ENCODE measurements at regions not wholly inside any gene's neighbourhood (a gene's known extent, or its start where the extent isn't known, plus 50 kb on each side); places are given as distances from the start of the nearest gene placed in this dataset.

DNA sequence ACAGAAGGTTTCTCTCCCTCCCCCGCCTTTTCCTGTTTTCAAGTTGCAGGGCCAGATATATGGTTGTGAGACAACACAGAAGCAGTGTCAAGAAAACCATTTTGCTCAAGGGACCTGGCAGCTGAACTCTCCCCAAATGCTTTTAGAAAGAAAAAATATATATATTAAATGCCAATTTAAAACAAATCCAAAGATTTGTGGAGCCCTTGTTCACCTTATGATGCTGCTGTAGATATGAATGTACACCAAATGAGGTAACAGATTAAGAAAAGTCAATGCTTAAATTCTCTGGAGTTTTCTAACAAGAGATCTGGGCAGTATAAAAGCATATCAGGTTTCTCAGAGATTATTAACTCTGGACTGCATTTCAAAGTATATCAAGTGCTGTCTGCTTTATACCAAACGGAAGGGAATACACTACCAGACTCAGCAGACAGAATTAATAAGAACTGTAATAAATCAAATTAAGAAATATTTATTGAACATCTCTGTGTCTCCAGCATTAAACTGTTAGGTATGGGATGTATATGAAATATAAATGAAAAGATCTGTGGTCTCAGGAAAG lies 357.5 kb downstream of the HDGFL1 start:
- peaks cover 6% of the 10 kb centered on the region for H3K4me1 Mint-ChIP-seq (ENCODE audit: low read depth)
- no peaks in the 10 kb centered on the region for H3K9me3 Mint-ChIP-seq (ENCODE audit: low read depth)
- H3K27ac Mint-ChIP-seq = no peak overlapping the region
- H3K27me3 Mint-ChIP-seq = no peaks in the 10 kb centered on the region
- no peak for DNase-seq (ENCODE audit: low spot score, unreplicated experiment)
- H3K4me3 Mint-ChIP-seq (ENCODE audit: low read depth) = no peak overlapping the region
- TF ChIP-seq, protein P1, sequence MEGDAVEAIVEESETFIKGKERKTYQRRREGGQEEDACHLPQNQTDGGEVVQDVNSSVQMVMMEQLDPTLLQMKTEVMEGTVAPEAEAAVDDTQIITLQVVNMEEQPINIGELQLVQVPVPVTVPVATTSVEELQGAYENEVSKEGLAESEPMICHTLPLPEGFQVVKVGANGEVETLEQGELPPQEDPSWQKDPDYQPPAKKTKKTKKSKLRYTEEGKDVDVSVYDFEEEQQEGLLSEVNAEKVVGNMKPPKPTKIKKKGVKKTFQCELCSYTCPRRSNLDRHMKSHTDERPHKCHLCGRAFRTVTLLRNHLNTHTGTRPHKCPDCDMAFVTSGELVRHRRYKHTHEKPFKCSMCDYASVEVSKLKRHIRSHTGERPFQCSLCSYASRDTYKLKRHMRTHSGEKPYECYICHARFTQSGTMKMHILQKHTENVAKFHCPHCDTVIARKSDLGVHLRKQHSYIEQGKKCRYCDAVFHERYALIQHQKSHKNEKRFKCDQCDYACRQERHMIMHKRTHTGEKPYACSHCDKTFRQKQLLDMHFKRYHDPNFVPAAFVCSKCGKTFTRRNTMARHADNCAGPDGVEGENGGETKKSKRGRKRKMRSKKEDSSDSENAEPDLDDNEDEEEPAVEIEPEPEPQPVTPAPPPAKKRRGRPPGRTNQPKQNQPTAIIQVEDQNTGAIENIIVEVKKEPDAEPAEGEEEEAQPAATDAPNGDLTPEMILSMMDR (IDR thresholded peaks at IDR 0.05; ENCODE audit: unreplicated experiment) = no peak
- H3K36me3 Mint-ChIP-seq (ENCODE audit: insufficient read depth) = no peaks in the 10 kb centered on the region

DNA sequence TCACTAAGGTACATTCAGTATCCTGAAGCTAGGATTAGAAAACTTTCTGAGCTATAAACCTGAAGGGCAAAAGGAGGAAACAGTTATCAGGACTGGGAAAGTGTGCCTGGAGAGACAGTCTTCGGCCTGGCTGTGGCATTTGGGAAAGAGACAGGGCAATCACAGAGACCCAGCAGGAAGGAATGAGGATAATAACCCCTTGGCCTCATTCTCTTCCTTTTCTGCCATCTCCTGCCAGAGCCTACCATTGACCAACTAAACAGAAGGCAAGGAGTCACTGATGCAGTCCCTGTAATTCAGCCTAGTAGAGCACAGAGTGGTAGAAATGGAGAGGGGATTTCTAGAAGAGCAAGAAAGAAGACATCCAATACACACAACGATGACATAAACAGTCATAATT lies 359.4 kb downstream of the HDGFL1 start:
- no peak for DNase-seq (ENCODE audit: low spot score, unreplicated experiment)
- H3K27me3 Mint-ChIP-seq = no peaks in the 10 kb centered on the region
- H3K9me3 Mint-ChIP-seq (ENCODE audit: low read depth) = no peaks in the 10 kb centered on the region
- TF ChIP-seq, protein P1 (IDR thresholded peaks at IDR 0.05; ENCODE audit: unreplicated experiment) = no peak
- no peak overlapping the region for H3K4me3 Mint-ChIP-seq (ENCODE audit: low read depth)
- H3K4me1 Mint-ChIP-seq (ENCODE audit: low read depth) = peaks cover 6% of the 10 kb centered on the region
- H3K36me3 Mint-ChIP-seq (ENCODE audit: insufficient read depth) = no peaks in the 10 kb centered on the region
- no peak overlapping the region for H3K27ac Mint-ChIP-seq

DNA sequence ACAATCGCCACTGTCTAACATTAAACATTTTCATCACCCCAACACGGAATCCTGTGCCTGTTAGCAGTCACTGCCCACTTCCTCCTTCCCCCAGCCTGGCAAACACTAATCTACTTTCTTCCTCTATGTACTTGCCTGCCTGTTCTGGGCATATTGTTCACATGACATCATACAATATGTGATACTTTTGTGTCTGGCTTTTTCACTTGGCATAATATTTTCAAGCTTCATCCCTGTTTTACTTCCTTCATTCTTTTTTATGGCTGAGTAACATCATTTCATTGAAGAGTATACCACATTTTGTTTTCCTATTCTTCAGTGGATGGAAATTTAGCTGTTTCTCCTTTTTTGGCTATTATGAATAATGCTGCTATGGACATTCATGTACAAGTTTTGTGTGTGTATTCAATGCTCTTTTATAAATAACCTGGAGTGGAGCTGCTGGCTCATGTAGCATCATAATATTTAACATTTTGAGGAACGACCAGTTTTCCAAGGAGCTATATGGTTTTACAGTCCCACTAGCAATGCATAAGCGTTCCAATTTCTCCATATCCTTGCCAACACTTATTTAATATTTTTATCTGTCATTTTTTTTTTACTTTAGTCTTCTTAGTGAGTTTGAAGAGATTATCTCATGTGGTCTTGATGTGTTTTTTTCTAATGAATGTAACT lies 360.1 kb downstream of the HDGFL1 start:
- Mint-ChIP-seq H3K4me1 (ENCODE audit: low read depth) (peaks cover 6% of the 10 kb centered on the region), H3K4me3 (ENCODE audit: low read depth) (no peak overlapping the region), H3K27ac (no peak overlapping the region)

DNA sequence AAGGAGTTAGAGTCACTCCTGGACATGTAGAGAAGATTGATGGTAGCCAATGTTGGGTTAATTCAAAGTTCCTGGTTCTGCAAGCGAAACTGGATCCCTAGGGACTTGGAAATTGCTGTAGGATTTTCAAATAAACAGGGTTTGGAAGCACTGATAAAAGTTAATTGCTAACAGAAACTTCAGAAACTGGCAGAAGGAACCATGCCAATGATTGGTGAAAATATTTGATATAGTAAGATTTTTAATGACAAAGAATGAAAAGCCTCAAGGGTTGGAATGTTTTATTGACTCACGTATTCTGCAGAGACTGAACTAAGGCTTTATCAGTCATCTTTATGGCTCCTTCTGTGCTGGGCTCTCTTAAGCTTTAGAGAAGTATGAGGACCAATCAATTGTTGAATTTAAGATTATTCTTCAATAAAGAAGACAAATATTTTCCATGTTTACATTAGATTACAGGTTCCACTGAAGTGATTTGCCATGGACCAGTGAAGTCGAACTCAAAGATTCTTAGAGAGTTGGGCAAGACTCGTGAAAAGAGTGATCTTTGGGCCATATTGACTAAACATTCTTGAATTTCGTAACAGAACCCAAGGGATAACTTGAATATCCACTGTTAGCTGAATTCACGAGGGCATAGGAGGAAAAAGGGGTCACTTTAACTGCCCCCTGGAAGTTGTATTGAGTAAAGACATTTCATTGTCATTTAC lies 371.4 kb downstream of the HDGFL1 start:
- TF ChIP-seq, protein P1 (IDR thresholded peaks at IDR 0.05; ENCODE audit: unreplicated experiment) = no peak
- H3K4me3 Mint-ChIP-seq (ENCODE audit: low read depth) = no peak overlapping the region
- peaks cover 1% of the 10 kb centered on the region for H3K36me3 Mint-ChIP-seq (ENCODE audit: insufficient read depth)
- H3K4me1 Mint-ChIP-seq (ENCODE audit: low read depth) = peaks cover 10% of the 10 kb centered on the region
- no peaks in the 10 kb centered on the region for H3K27me3 Mint-ChIP-seq
- peaks cover 9% of the 10 kb centered on the region for H3K9me3 Mint-ChIP-seq (ENCODE audit: low read depth)
- H3K27ac Mint-ChIP-seq = no peak overlapping the region
- no peak for DNase-seq (ENCODE audit: low spot score, unreplicated experiment)

More for the DNA sequence above, 360.1 kb downstream of the HDGFL1 start:
- no peaks in the 10 kb centered on the region for H3K27me3 Mint-ChIP-seq
- no peak for DNase-seq (ENCODE audit: low spot score, unreplicated experiment)
- H3K36me3 Mint-ChIP-seq (ENCODE audit: insufficient read depth) = no peaks in the 10 kb centered on the region
- H3K9me3 Mint-ChIP-seq (ENCODE audit: low read depth) = no peaks in the 10 kb centered on the region
- TF ChIP-seq, protein P1 (IDR thresholded peaks at IDR 0.05; ENCODE audit: unreplicated experiment) = no peak

DNA sequence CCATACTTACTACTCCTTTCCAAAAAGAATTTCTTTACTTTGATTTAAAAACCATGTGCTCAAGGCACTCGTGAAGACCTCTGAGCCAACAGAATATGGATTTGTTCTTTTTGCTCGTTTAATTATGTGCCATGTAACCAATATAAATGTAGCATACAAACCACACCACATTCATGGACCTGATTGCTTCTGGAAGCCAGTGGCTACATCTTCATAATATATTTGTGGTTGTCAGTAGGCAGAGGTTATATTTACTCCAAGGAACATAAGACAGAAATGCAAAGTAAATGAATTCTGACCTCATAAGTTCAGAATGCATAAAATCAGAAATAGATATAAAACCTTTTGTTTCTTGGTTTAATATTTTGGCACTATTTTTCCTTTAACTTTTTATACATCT lies 373.0 kb downstream of the HDGFL1 start:
- TF ChIP-seq, protein P1 (IDR thresholded peaks at IDR 0.05; ENCODE audit: unreplicated experiment) = no peak
- Mint-ChIP-seq H3K27ac (no peak overlapping the region), H3K4me1 (ENCODE audit: low read depth) (peaks cover 10% of the 10 kb centered on the region), H3K4me3 (ENCODE audit: low read depth) (no peak overlapping the region), H3K36me3 (ENCODE audit: insufficient read depth) (peaks cover 1% of the 10 kb centered on the region), H3K9me3 (ENCODE audit: low read depth) (peaks cover 9% of the 10 kb centered on the region), H3K27me3 (no peaks in the 10 kb centered on the region)
- DNase-seq (ENCODE audit: low spot score, unreplicated experiment) = no peak

Measured in progenitor cell of endocrine pancreas (in vitro differentiated cells).